ENCODE measurements at regions not wholly inside any gene's neighbourhood (a gene's known extent, or its start where the extent isn't known, plus 50 kb on each side); places are given as distances from the start of the nearest gene placed in this dataset.

DNA sequence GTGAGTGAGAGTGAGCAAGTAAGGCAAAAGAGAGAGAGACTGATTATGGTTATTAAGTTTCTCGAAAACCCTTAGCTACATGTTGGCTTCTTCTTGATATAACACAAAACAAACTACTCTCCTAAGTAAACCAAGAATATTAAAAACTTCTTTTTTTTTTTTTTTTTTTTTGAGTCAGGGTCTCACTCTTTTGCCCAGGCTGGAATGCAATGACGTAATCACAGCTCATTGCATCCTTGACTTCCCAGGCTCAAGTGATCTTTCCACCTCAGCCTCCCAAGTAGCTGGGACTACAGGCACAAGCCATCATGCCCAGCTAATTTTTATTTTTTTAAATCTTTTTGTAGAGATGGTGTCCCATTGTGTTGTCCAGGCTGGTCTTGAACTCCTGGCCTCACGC lies 102.2 kb upstream of the IL6 start:
- H3K4me2 ChIP-seq (ENCODE audit: insufficient read depth in 1 of 2, low read depth in 2 of 2, low read length in 2 of 2), result no peak overlapping the region
- no peak overlapping the region for H2BK12ac ChIP-seq (ENCODE audit: low read depth, low read length)
- H4K91ac ChIP-seq (replicated peaks; ENCODE audit: insufficient read length, low read length), result no peak overlapping the region
- no peaks in the 10 kb centered on the region for H3K79me2 ChIP-seq (ENCODE audit: control insufficient read depth in 1 of 2, insufficient read depth in 2 of 2, low read length in 2 of 2)
- H4K8ac ChIP-seq (ENCODE audit: extremely low read depth, insufficient read depth, low read length), result no peak overlapping the region
- H4K20me1 ChIP-seq (replicated peaks in 1 of 2; ENCODE audit: control insufficient read depth in 1 of 2, insufficient read depth in 2 of 2, low read length in 2 of 2), result no peaks in the 10 kb centered on the region
- no peaks in the 10 kb centered on the region for H3K79me1 ChIP-seq (ENCODE audit: low read depth, low read length)
- FAIRE-seq (no peak), DNase-seq (ENCODE audit: low read depth in 1 of 2, low spot score in 2 of 2) (no peak)
- TF ChIP-seq POLR2A (IDR thresholded peaks at IDR 0.05; ENCODE audit: control extremely low read depth in 1 of 2, low read depth in 2 of 2, low read length in 2 of 2) (no peak), CBX5 (IDR thresholded peaks at IDR 0.05; ENCODE audit: low read depth, low read length) (no peak), SIRT6 (IDR thresholded peaks at IDR 0.05; ENCODE audit: low read length) (no peak), HDAC6 (IDR thresholded peaks at IDR 0.05; ENCODE audit: low read depth, low read length) (no peak), RNF2 (IDR thresholded peaks at IDR 0.05; ENCODE audit: borderline replicate concordance, low read depth, low read length, missing control alignments, poor library complexity, severe bottlenecking) (no peak), SRF (IDR thresholded peaks at IDR 0.05; ENCODE audit: low read depth, low read length) (no peak), PHF8 (conservative IDR thresholded peaks at IDR 0.05; ENCODE audit: low read depth, low read length) (no peak), KDM5A (IDR thresholded peaks at IDR 0.05; ENCODE audit: low read length) (no peak), ASH2L (IDR thresholded peaks at IDR 0.05; ENCODE audit: low read length) (no peak), SP1 (IDR thresholded peaks at IDR 0.05; ENCODE audit: low read depth, low read length) (no peak), KDM4A (IDR thresholded peaks at IDR 0.05; ENCODE audit: low read depth, low read length, severe bottlenecking) (no peak), NRF1 (IDR thresholded peaks at IDR 0.05; ENCODE audit: low read depth, low read length) (no peak)
- ChIA-PET CTCF (ENCODE audit: partially characterized antibody) (interaction anchor here (1.0 to 1.4 kb wide), 6 partner anchors 9 to 158 kb away, joined by 3 to 5 read pairs (median 4); partner anchors contain the start of gene IL6), POLR2A (ENCODE audit: partially characterized antibody) (no interaction called here)
- WGBS, 2 experiments (ENCODE audit: extremely low coverage in 1 of 2, insufficient coverage in 1 of 2, insufficient read length in 1 of 2, insufficient replicate concordance in 2 of 2, low coverage in 1 of 2, low lambda C conversion rate in 2 of 2, missing lambda C conversion rate in 1 of 2), result 90% methylated on average over 3 of the region's 3 CpGs; no CpG with 5 or more reads in 1 of the 2 experiments
- no peak overlapping the region for H3K4ac ChIP-seq (replicated peaks; ENCODE audit: insufficient read length, low read depth, low read length)
- no peak overlapping the region for H3K27ac ChIP-seq (ENCODE audit: low read depth, low read length)
- H3K18ac ChIP-seq (ENCODE audit: extremely low read depth, low read length), result no peak overlapping the region
- H3K9ac ChIP-seq (replicated peaks in 1 of 4; ENCODE audit: extremely low read depth in 1 of 4, low read depth in 3 of 4, low read length in 3 of 4), result no peak overlapping the region
- no peak overlapping the region for H3K56ac ChIP-seq (replicated peaks; ENCODE audit: insufficient read length, low read depth, low read length)
- H3K23me2 ChIP-seq (ENCODE audit: low read depth, low read length), result no peaks in the 10 kb centered on the region
- no peaks in the 10 kb centered on the region for H3K27me3 ChIP-seq (replicated peaks in 1 of 4; ENCODE audit: control insufficient read depth in 3 of 4, extremely low read depth in 1 of 4, insufficient read depth in 3 of 4, low read length in 3 of 4)
- H2BK20ac ChIP-seq (ENCODE audit: low read length), result no peak overlapping the region
- no peak overlapping the region for H4K5ac ChIP-seq (ENCODE audit: insufficient read length, low read depth, low read length)
- no peak overlapping the region for H2BK5ac ChIP-seq (ENCODE audit: low read depth, low read length)
- 0 out of 7 replicates have a peak, but pooled peaks cover 0 to 4% (median 0%) of the 10 kb centered on the region in 4 experiments for H3K4me1 ChIP-seq (replicated peaks in 1 of 4; ENCODE audit: control insufficient read depth in 3 of 4, insufficient read depth in 4 of 4, low read length in 3 of 4)
- no peak overlapping the region for H2BK120ac ChIP-seq (replicated peaks; ENCODE audit: low read depth, low read length)
- no peak overlapping the region for H2AK5ac ChIP-seq (ENCODE audit: low read depth, low read length)
- H3K4me3 ChIP-seq (ENCODE audit: extremely low read depth in 1 of 4, insufficient read depth in 2 of 4, low read depth in 3 of 4, low read length in 4 of 4), result no peak overlapping the region
- no peak overlapping the region for H3K23ac ChIP-seq (ENCODE audit: insufficient read length)
- H3K36me3 ChIP-seq (ENCODE audit: control insufficient read depth in 2 of 4, insufficient read depth in 4 of 4, low read length in 3 of 4), result no peaks in the 10 kb centered on the region
- no peak overlapping the region for H2BK15ac ChIP-seq (ENCODE audit: low read length)
- H2AFZ ChIP-seq (ENCODE audit: low read length), result no peak overlapping the region
- no peaks in the 10 kb centered on the region for H3K9me3 ChIP-seq (ENCODE audit: insufficient read depth in 2 of 2, low read depth in 1 of 2, low read length in 1 of 2)
- no peak overlapping the region for H3K14ac ChIP-seq (ENCODE audit: insufficient read length)
